Motor neuron (in vitro differentiated cells): ENCODE measurements at regions not wholly inside any gene's neighbourhood (a gene's known extent, or its start where the extent isn't known, plus 50 kb on each side); places are given as distances from the start of the nearest gene placed in this dataset.

ENCODE experiments used
- ATAC-seq, 8 experiments: fragments of 200-7000 bp; cut with Tn5 transposase; replicated peaks in 6 of 8; 2 replicates each; pipeline ENCODE4 v1.8.0; 2021; ENCODE audit warnings: mild to moderate bottlenecking in 8 of 8, moderate library complexity in 8 of 8
- H3K27ac ChIP-seq, 2 donors: fragments of 250-450 bp; sonication (Bioruptor Pico); 2 replicates each; pipeline ENCODE4 v1.9.0; 2021; ENCODE audit warnings: antibody characterized with exemption in 2 of 2, mild to moderate bottlenecking in 2 of 2, moderate library complexity in 1 of 2
- H3K4me1 ChIP-seq, 2 donors: fragments of 250-450 bp; sonication (Bioruptor Pico); replicated peaks in 1 of 2; 2 replicates each; pipeline ENCODE4 v1.6.1; 2021; ENCODE audit warnings: antibody characterized with exemption in 2 of 2, mild to moderate bottlenecking in 2 of 2, moderate library complexity in 1 of 2
- H3K4me3 ChIP-seq, 5 donors: fragments of 250-450 bp; sonication (Bioruptor Pico); 2 replicates each; pipeline ENCODE4 v1.9.0; 2021; ENCODE audit warnings: antibody characterized with exemption in 5 of 5, mild to moderate bottlenecking in 5 of 5, moderate library complexity in 4 of 5
- WGBS, 10 experiments: fragments of 450-650 bp; shearing (Covaris generic); methylation state at CpG; one replicate each; pipeline ENCODE4 v1.0.0; 2022; 5-methylcytosine and 5-hydroxymethylcytosine counted together
- in situ Hi-C, 9 experiments: fragments of 400-800 bp; cut with MboI; loops; one replicate each; pipeline ENCODE4 v1.15.0; 2021; ENCODE audit warnings: low sequenced_read_pairs in 9 of 9, low pct_unique_long_range_greater_than_20kb in 2 of 9; ENCODE audit not compliant: unreplicated experiment in 9 of 9

- ATAC-seq = no peak
- in situ Hi-C loops = no loop called here
- Histone ChIP-seq H3K4me1 (no peaks in the 10 kb centered on the region), H3K4me3 (no peak overlapping the region), H3K27ac (no peak overlapping the region)
- WGBS, 10 experiments = 10 to 100% (median 90%) methylated on average over 1 of the region's 1 CpG; no CpG with 5 or more reads in 4 of the 10 experiments
Observed at GRCh38 chr4:23327120-23327519, 562.7 kb downstream of the PPARGC1A start.

GRCh38 chr4:23324021-23324690, 565.7 kb downstream of the PPARGC1A start:
- Histone ChIP-seq H3K4me1 (no peaks in the 10 kb centered on the region), H3K27ac (no peak overlapping the region), H3K4me3 (no peak overlapping the region)
- WGBS, 10 experiments = 0 to 100% (median 71%) methylated on average over 1 to 2 of the region's 3 CpGs; no CpG with 5 or more reads in 1 of the 10 experiments
- peak in 3 of 8 experiments; percentile 38 to 59 (median 40) for ATAC-seq
- in situ Hi-C loops = no loop called here

GRCh38 chr4:23323436-23323835, 566.4 kb downstream of the PPARGC1A start:
- no peak overlapping the region for H3K4me3 ChIP-seq
- H3K4me1 ChIP-seq = no peaks in the 10 kb centered on the region
- ATAC-seq = no peak
- H3K27ac ChIP-seq = no peak overlapping the region
- in situ Hi-C loops = no loop called here
- WGBS, 10 experiments = 0 to 100% (median 95%) methylated on average over 1 of the region's 1 CpG; no CpG with 5 or more reads in 2 of the 10 experiments

GRCh38 chr4:23322732-23323131, 567.1 kb downstream of the PPARGC1A start:
- no peak for ATAC-seq
- Histone ChIP-seq H3K4me1 (no peaks in the 10 kb centered on the region), H3K4me3 (no peak overlapping the region), H3K27ac (no peak overlapping the region)
- in situ Hi-C loops = no loop called here

GRCh38 chr4:23320931-23321587, 568.8 kb downstream of the PPARGC1A start:
- Histone ChIP-seq H3K27ac (no peak overlapping the region), H3K4me3 (no peak overlapping the region), H3K4me1 (no peaks in the 10 kb centered on the region)
- no peak for ATAC-seq
- WGBS, 10 experiments = 0 to 100% (median 76%) methylated on average over 1 of the region's 1 CpG
- in situ Hi-C loops = no loop called here

GRCh38 chr4:23312686-23313085, 577.2 kb downstream of the PPARGC1A start:
- in situ Hi-C loops = no loop called here
- H3K4me3 ChIP-seq = no peak overlapping the region
- H3K27ac ChIP-seq = no peak overlapping the region
- no peaks in the 10 kb centered on the region for H3K4me1 ChIP-seq
- ATAC-seq = no peak

- ATAC-seq = peak in 3 of 8 experiments; percentile 52 to 73 (median 66)
- Histone ChIP-seq H3K4me1 (no peaks in the 10 kb centered on the region), H3K27ac (no peak overlapping the region), H3K4me3 (no peak overlapping the region)
- in situ Hi-C loops = no loop called here
- WGBS, 10 experiments = 4 to 93% (median 73%) methylated on average over 2 to 3 of the region's 3 CpGs; no CpG with 5 or more reads in 1 of the 10 experiments
Observed at GRCh38 chr4:23311983-23312382, 577.9 kb downstream of the PPARGC1A start.

GRCh38 chr4:23305026-23305425, 584.8 kb downstream of the PPARGC1A start:
- no peaks in the 10 kb centered on the region for H3K4me1 ChIP-seq
- no peak overlapping the region for H3K4me3 ChIP-seq
- no peak overlapping the region for H3K27ac ChIP-seq
- WGBS, 10 experiments = 0 to 86% (median 43%) methylated on average over 1 of the region's 1 CpG; no CpG with 5 or more reads in 1 of the 10 experiments
- in situ Hi-C loops = no loop called here
- ATAC-seq = peak in 2 of 8 experiments; percentile 49 to 67

GRCh38 chr4:23298371-23298770, 591.5 kb downstream of the PPARGC1A start:
- no peak for ATAC-seq
- WGBS, 10 experiments = 0 to 100% (median 80%) methylated on average over 1 of the region's 1 CpG; no CpG with 5 or more reads in 3 of the 10 experiments
- Histone ChIP-seq H3K4me3 (no peak overlapping the region), H3K27ac (no peak overlapping the region), H3K4me1 (no peaks in the 10 kb centered on the region)
- in situ Hi-C loops = no loop called here

- H3K27ac ChIP-seq = no peak overlapping the region
- no peak overlapping the region for H3K4me3 ChIP-seq
- no peak for ATAC-seq
- H3K4me1 ChIP-seq = no peaks in the 10 kb centered on the region
- 0 to 100% (median 94%) methylated on average over 1 to 4 of the region's 4 CpGs; no CpG with 5 or more reads in 1 of the 10 experiments for WGBS, 10 experiments
- in situ Hi-C loops = no loop called here
Observed at GRCh38 chr4:23297327-23297726, 592.5 kb downstream of the PPARGC1A start.

GRCh38 chr4:23291139-23291538, 598.4 kb downstream of the GBA3 start:
- WGBS, 10 experiments = 20 to 96% (median 75%) methylated on average over 1 to 2 of the region's 2 CpGs; no CpG with 5 or more reads in 1 of the 10 experiments
- in situ Hi-C loops = no loop called here
- no peak for ATAC-seq
- Histone ChIP-seq H3K27ac (no peak overlapping the region), H3K4me1 (no peaks in the 10 kb centered on the region), H3K4me3 (no peak overlapping the region)

GRCh38 chr4:23290656-23291055, 597.9 kb downstream of the GBA3 start:
- in situ Hi-C loops = no loop called here
- Histone ChIP-seq H3K4me1 (no peaks in the 10 kb centered on the region), H3K4me3 (no peak overlapping the region), H3K27ac (no peak overlapping the region)
- ATAC-seq = peak in 1 of 8 experiments; percentile 18
- WGBS, 10 experiments = 20 to 100% (median 93%) methylated on average over 1 to 3 of the region's 3 CpGs; no CpG with 5 or more reads in 2 of the 10 experiments

- Histone ChIP-seq H3K4me1 (no peaks in the 10 kb centered on the region), H3K27ac (no peak overlapping the region), H3K4me3 (no peak overlapping the region)
- WGBS, 10 experiments = 0 to 100% (median 80%) methylated on average over 1 to 3 of the region's 3 CpGs
- no peak for ATAC-seq
- in situ Hi-C loops = no loop called here
Observed at GRCh38 chr4:23279377-23279986, 586.7 kb downstream of the GBA3 start.
